K562 (cell line): ENCODE measurements at regions not wholly inside any gene's neighbourhood (a gene's known extent, or its start where the extent isn't known, plus 50 kb on each side); places are given as distances from the start of the nearest gene placed in this dataset.
A peak's percentile ranks its signal among the peaks of the same experiment; 100 is the strongest.

Source experiments
- ATAC-seq: fragments of 200-7000 bp; cut with Tn5 transposase; 3 replicates; pipeline ENCODE4 v1.9.1; 2020; ENCODE audit warnings: moderate library complexity
- BruUV-seq: library from RNA; stranded (reverse); fragments of 400-500 nt; replicated peaks from 2 replicates; lab custom pipeline; 2021; lab: Mats Ljungman, UMichigan
- CTCF ChIA-PET: fragments of 300-600 bp; formaldehyde crosslinking; extraction: SDS; loops from one replicate; lab custom pipeline; 2021; ENCODE audit warnings: low intra/inter-chr PET ratio; lab: Yijun Ruan, JAX
- POLR2A ChIA-PET: fragments of 300-600, 350-650 bp; sonication (Branson Sonifier 250); formaldehyde crosslinking; extraction: SDS; loops from one replicate; lab custom pipeline; 2021; ENCODE audit warnings: antibody characterized with exemption, inconsistent platforms; lab: Yijun Ruan, JAX
- DNase-seq, 4 experiments: peaks; one replicate each; pipeline versions ENCODE4 v3.0.0 to v3.0.0-alpha.2; 2011 to 2018; ENCODE audit warnings: low spot score in 3 of 4, mixed read lengths in 3 of 4; ENCODE audit errors: extremely low read depth in 1 of 4
- FAIRE-seq: peaks from 2 replicates; lab custom pipeline; 2011; peaks lifted over from hg19 to GRCh38; lab: Jason Lieb, UNC
- H2AFZ ChIP-seq: 2 replicates; pipeline ENCODE4 v1.6.0; 2011; ENCODE audit warnings: low read depth, low read length, control low read depth, inconsistent platforms
- H3K27ac ChIP-seq: fragments of 200-600 bp; 3 replicates; pipeline ENCODE4 v1.8.0; 2011; ENCODE audit warnings: low read depth, mild to moderate bottlenecking, control low read depth, inconsistent platforms, low read length, moderate library complexity, mixed read lengths; ENCODE audit errors: extremely low read depth
- H3K27me3 ChIP-seq, 2 experiments: fragments of 300-600 bp in 1 of 2; 2 replicates in 1 of 2; 3 replicates in 1 of 2; pipeline versions ENCODE4 v1.6.0 to v1.8.0; 2011; ENCODE audit warnings: inconsistent platforms in 2 of 2, low read length in 2 of 2, mild to moderate bottlenecking in 1 of 2, mixed read lengths in 1 of 2, moderate library complexity in 1 of 2; ENCODE audit not compliant: control insufficient read depth in 2 of 2, insufficient read depth in 2 of 2
- H3K36me3 ChIP-seq: fragments of 300-600 bp; 3 replicates; pipeline ENCODE4 v1.8.0; 2011; ENCODE audit warnings: mild to moderate bottlenecking, low read length, inconsistent platforms; ENCODE audit not compliant: control insufficient read depth, insufficient read depth
- H3K4me1 ChIP-seq, 2 experiments: fragments of 200-600 bp in 1 of 2; replicated peaks in 1 of 2; 2 replicates in 1 of 2; 3 replicates in 1 of 2; pipeline versions ENCODE4 v1.5.1 to v1.8.0; 2011; ENCODE audit warnings: inconsistent platforms in 2 of 2, low read length in 2 of 2, mild to moderate bottlenecking in 1 of 2, mixed read lengths in 1 of 2, moderate library complexity in 1 of 2; ENCODE audit not compliant: control insufficient read depth in 2 of 2, insufficient read depth in 2 of 2
- H3K4me2 ChIP-seq: 2 replicates; pipeline ENCODE4 v1.6.1; 2011; ENCODE audit warnings: low read length, control low read depth, inconsistent platforms, mixed read lengths; ENCODE audit not compliant: insufficient read depth
- H3K4me3 ChIP-seq: fragments of 200-600 bp; sonication (generic), shearing (Covaris generic); 2 replicates; pipeline ENCODE4 v1.5.1; 2016; ENCODE audit warnings: control low read depth, inconsistent platforms
- H3K79me2 ChIP-seq: fragments of 200-600 bp; 3 replicates; pipeline ENCODE4 v1.8.0; 2011; ENCODE audit warnings: low read length, inconsistent platforms; ENCODE audit not compliant: control insufficient read depth, insufficient read depth
- H3K9ac ChIP-seq, 2 experiments: 2 replicates each; pipeline versions ENCODE4 v1.6.0 to v1.6.1; 2011; ENCODE audit warnings: low read depth in 2 of 2, low read length in 2 of 2, control low read depth in 1 of 2, inconsistent platforms in 1 of 2, mild to moderate bottlenecking in 1 of 2, mixed read lengths in 1 of 2; ENCODE audit not compliant: insufficient read depth in 1 of 2
- H3K9me1 ChIP-seq: one replicate; pipeline ENCODE4 v1.6.0; 2011; ENCODE audit warnings: inconsistent platforms, mild to moderate bottlenecking, low read length, moderate library complexity; ENCODE audit not compliant: control insufficient read depth, insufficient read depth
- H3K9me3 ChIP-seq: replicated peaks from 2 replicates; pipeline ENCODE4 v1.5.1; 2011; ENCODE audit warnings: low read depth, low read length, inconsistent platforms; ENCODE audit not compliant: control insufficient read depth, insufficient read depth
- H4K20me1 ChIP-seq: replicated peaks from 2 replicates; pipeline ENCODE4 v1.6.1; 2011; ENCODE audit warnings: low read length, inconsistent platforms, mixed read lengths; ENCODE audit not compliant: control insufficient read depth, insufficient read depth
- CREB3 ChIP-seq: fragments of 450-650 bp; conservative IDR thresholded peaks from 2 replicates; pipeline ENCODE4 v1.6.1; 2016; ENCODE audit warnings: missing genetic modification characterization, low read depth, mild to moderate bottlenecking, missing compliant biosample characterization, moderate library complexity
- E2F4 ChIP-seq: sonication (generic); formaldehyde crosslinking; IDR thresholded peaks from 2 replicates; pipeline ENCODE4 v1.8.0; 2022; ENCODE audit warnings: mild to moderate bottlenecking, low read depth, missing genetic modification reagents
- FOXO4 ChIP-seq: fragments of 450-650 bp; formaldehyde crosslinking; IDR thresholded peaks from 2 replicates; pipeline ENCODE4 v1.4.0; 2020; ENCODE audit warnings: mild to moderate bottlenecking, moderate library complexity
- KLF6 ChIP-seq: fragments of 250-450 bp; sonication (Bioruptor Pico); IDR thresholded peaks from 2 replicates; pipeline ENCODE4 v1.4.0; 2020; ENCODE audit warnings: mild to moderate bottlenecking, moderate library complexity, borderline replicate concordance
- POLR3A ChIP-seq: IDR thresholded peaks from 2 replicates; pipeline ENCODE4 v1.6.1; 2011; ENCODE audit warnings: borderline replicate concordance, mild to moderate bottlenecking, moderate library complexity; ENCODE audit not compliant: insufficient read length, insufficient read depth; ENCODE audit errors: extremely low read depth
- PTBP1 ChIP-seq: fragments of 200-400 bp; formaldehyde crosslinking; IDR thresholded peaks from 2 replicates; pipeline ENCODE4 v1.6.1; 2017; ENCODE audit warnings: low read depth, low read length
- SMAD3 ChIP-seq: fragments of 450-650 bp; formaldehyde crosslinking; conservative IDR thresholded peaks from 2 replicates; pipeline ENCODE4 v1.4.0; 2020; ENCODE audit warnings: mild to moderate bottlenecking
- SMC3 ChIP-seq: conservative IDR thresholded peaks from 2 replicates; pipeline ENCODE4 v1.6.1; 2011; ENCODE audit warnings: low read depth, low read length, improper control_type of control experiment; ENCODE audit not compliant: insufficient read depth
- TAL1 ChIP-seq: fragments of 450-650 bp; IDR thresholded peaks from 2 replicates; pipeline ENCODE4 v1.6.1; 2016; ENCODE audit warnings: mild to moderate bottlenecking
- TEAD1 ChIP-seq, 2 experiments: fragments of 450-650 bp in 1 of 2; sonication (generic) in 1 of 2; formaldehyde crosslinking; IDR thresholded peaks; 2 replicates each; pipeline versions ENCODE4 v1.4.0 to v1.8.0; 2020 to 2022; ENCODE audit warnings: mild to moderate bottlenecking in 2 of 2, missing genetic modification reagents in 1 of 2
- ZBTB17 ChIP-seq: fragments of 450-650 bp; formaldehyde crosslinking; IDR thresholded peaks from 2 replicates; pipeline ENCODE4 v1.4.0; 2020; ENCODE audit warnings: mild to moderate bottlenecking
- ZKSCAN8 ChIP-seq: fragments of 200-800 bp; sonication (Bioruptor generic); IDR thresholded peaks from 2 replicates; pipeline ENCODE4 v1.6.1; 2016; ENCODE audit warnings: missing genetic modification characterization, missing compliant biosample characterization
- ZNF134 ChIP-seq: fragments of 250-450 bp; sonication (Bioruptor Pico); conservative IDR thresholded peaks from 2 replicates; pipeline ENCODE4 v1.4.0; 2020
- ZNF695 ChIP-seq: fragments of 450-650 bp; formaldehyde crosslinking; IDR thresholded peaks from 2 replicates; pipeline ENCODE4 v1.4.0; 2020; ENCODE audit warnings: mild to moderate bottlenecking, moderate library complexity
- WGBS: fragments of 100-300 bp; shearing (Covaris generic); methylation state at CpG from one replicate; pipeline ENCODE4 v1.1.6; 2016; ENCODE audit warnings: low coverage, mixed read lengths; ENCODE audit not compliant: insufficient coverage; ENCODE audit errors: missing lambda C conversion rate; 5-methylcytosine and 5-hydroxymethylcytosine counted together
- in situ Hi-C: fragments of 300-500 bp; cut with MboI; formaldehyde crosslinking; loops from 4 replicates; pipeline ENCODE4 v1.15.0; 2018; ENCODE audit warnings: inconsistent platforms, mixed read lengths
- intact Hi-C: fragments of 100-400 bp; cut with micrococcal nuclease; formaldehyde crosslinking; loops from 2 replicates; pipeline ENCODE4 v1.14.2; 2022

GRCh38 chr15:69974321-69974720 is 123.4 kb downstream of the TLE3 start:
- 0% methylated on average over 5 of the region's 5 CpGs for WGBS

GRCh38 chr15:69976366-69976994 is 121.2 kb downstream of the TLE3 start:
- Histone ChIP-seq H3K4me1 (no peaks in the 10 kb centered on the region), H3K79me2 (no peaks in the 10 kb centered on the region), H4K20me1 (no peaks in the 10 kb centered on the region), H3K4me3 (no peak overlapping the region), H3K9me3 (no peaks in the 10 kb centered on the region), H3K9ac (no peak overlapping the region), H3K4me2 (no peak overlapping the region), H2AFZ (no peak overlapping the region), H3K9me1 (no peaks in the 10 kb centered on the region), H3K36me3 (no peaks in the 10 kb centered on the region), H3K27me3 (peaks cover 0 to 4% of the 10 kb centered on the region in 2 experiments; a peak in 2 of 5 replicates), H3K27ac (no peak overlapping the region)
- peak; percentile 36 to 53 (median 40) for DNase-seq
- ChIA-PET CTCF (no interaction called here), POLR2A (interaction anchor here (0.5 to 2.2 kb wide), 4 partner anchors 9 to 447 kb away, joined by 3 to 7 read pairs (median 4); no protein-coding TSS in a partner anchor)
- in situ Hi-C loops: no loop called here
- intact Hi-C loops: no loop called here
- ATAC-seq: peak; percentile 62; the same call in 2 of the 3 replicates
- FAIRE-seq: peak; percentile 15
- BruUV-seq: no TSS peak
- 1% methylated on average over 7 of the region's 7 CpGs for WGBS
- TF ChIP-seq POLR3A (no peak), PTBP1 (no peak), CREB3 (tag) (no peak), SMAD3 (no peak), E2F4 (CRISPR knock-in tag) (no peak), TEAD1 (CRISPR knock-in tag; IDR thresholded peaks at IDR 0.05) (no peak), KLF6 (no peak), ZNF695 (CRISPR knock-in tag) (no peak), FOXO4 (CRISPR knock-in tag) (no peak), ZBTB17 (no peak), TAL1 (no peak)

More at GRCh38 chr15:69974321-69974720, 123.4 kb downstream of the TLE3 start:
- BruUV-seq: no TSS peak
- H4K20me1 ChIP-seq: 0 out of 2 replicates have a peak, but pooled peaks cover 2% of the 10 kb centered on the region
- POLR2A ChIA-PET: no interaction called here
- no peak for ATAC-seq
- no peaks in the 10 kb centered on the region for H3K36me3 ChIP-seq
- TF ChIP-seq SMC3: no peak
- no peak for TF ChIP-seq ZNF134 (CRISPR knock-in tag)
- TF ChIP-seq ZKSCAN8 (CRISPR knock-in tag): no peak
- TF ChIP-seq, all 486 proteins: peak for 0
- intact Hi-C loops: no loop called here
- Histone ChIP-seq H3K4me3 (no peak overlapping the region), H3K27me3 (0 out of 5 replicates have a peak, but pooled peaks cover 0 to 2% of the 10 kb centered on the region in 2 experiments), H3K27ac (no peak overlapping the region), H2AFZ (no peak overlapping the region), H3K9me3 (no peaks in the 10 kb centered on the region), H3K4me2 (no peak overlapping the region), H3K9ac (no peak overlapping the region), H3K79me2 (no peaks in the 10 kb centered on the region), H3K4me1 (no peaks in the 10 kb centered on the region), H3K9me1 (no peaks in the 10 kb centered on the region)
- no peak for FAIRE-seq
- DNase-seq: no peak
- CTCF ChIA-PET: no interaction called here
- in situ Hi-C loops: no loop called here
